ENCODE measurements at regions not wholly inside any gene's neighbourhood (a gene's known extent, or its start where the extent isn't known, plus 50 kb on each side); places are given as distances from the start of the nearest gene placed in this dataset.

- DNase-seq: no peak
Observed at GRCh38 chr3:68148447-68148846, 494.0 kb upstream of the SUCLG2 start.

DNA sequence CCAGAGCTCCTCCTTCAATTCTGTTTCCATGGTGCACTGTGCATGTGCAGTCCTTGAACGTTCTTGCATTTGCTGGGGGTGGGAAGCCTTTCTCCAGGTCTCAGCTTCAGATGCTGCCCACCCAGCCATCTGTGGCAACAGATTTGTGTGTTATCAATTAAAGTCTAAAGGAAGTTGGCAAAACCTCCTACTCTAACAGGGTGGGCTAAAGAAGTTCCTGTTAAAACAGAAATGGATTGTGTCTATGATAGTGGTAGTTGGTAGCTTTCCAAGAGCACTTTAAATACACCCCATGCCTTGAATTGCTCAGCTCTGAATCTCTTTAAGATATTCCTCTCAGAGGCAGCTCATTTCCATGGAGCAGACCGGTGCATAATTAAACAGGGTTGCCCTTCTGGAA, 488.0 kb upstream of the SUCLG2 start:
- no peak for DNase-seq

DNA sequence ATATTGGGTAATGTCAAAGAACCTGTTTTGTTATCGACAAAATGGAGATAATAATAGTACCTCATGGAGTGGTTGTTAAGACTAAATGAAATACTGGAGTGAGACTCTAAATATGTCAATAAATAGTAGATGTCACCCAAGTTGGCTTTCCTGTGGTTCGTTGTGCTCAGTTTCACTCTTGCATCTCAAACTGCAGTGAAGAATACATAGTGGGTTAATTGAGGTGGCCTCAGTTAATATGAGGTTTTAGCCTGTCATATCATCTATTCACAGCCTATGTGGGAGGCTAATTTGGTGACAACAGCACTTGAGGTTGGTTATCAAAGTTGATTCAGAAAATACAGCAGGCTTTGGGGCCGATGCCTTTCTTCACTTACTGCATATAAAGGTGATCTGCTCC, 485.5 kb upstream of the SUCLG2 start:
- no peak for DNase-seq

GRCh38 chr3:68136411-68136810, 482.0 kb upstream of the SUCLG2 start:
- no peak for DNase-seq

DNA sequence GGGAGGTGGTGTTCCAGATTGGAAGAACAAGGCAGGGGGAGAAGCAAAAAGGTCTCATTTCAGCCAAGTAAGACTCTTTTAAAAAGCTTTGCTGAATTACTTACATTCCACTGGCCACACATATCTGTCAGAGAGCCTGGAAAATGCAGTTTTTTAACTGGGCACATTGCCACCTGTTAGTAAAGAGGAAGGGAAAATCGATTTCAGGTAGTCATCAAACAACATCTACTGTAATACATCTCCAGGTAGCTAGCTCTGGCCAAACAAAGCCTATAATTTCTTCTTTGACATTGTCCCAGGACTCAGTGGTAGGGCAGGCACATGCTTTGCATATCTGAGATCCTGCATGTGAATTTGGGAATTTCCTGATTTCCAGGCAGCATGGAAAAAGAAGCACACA, 480.7 kb upstream of the SUCLG2 start:
- no peak for DNase-seq

GRCh38 chr3:68129065-68129464, 474.7 kb upstream of the SUCLG2 start:
- DNase-seq: no peak

DNA sequence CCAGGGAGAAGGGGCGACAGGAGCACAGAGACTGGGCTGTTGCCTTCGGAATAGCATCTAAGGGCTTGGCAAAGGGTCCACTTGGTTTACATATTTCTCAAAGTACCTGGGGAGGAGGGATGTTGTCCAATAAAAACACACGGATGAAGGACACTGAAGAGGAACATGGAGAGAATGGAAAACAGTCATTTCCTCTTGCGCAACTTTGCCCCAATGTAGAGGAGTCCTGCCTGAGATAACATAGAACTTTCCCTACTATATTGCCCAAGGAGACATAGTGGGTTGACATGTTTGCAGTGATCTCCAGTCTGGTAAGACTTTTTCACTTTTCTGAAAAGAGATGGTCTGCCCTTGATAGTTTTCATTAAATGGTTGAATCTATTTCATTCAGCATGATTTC, 468.8 kb upstream of the SUCLG2 start:
- DNase-seq: no peak

DNA sequence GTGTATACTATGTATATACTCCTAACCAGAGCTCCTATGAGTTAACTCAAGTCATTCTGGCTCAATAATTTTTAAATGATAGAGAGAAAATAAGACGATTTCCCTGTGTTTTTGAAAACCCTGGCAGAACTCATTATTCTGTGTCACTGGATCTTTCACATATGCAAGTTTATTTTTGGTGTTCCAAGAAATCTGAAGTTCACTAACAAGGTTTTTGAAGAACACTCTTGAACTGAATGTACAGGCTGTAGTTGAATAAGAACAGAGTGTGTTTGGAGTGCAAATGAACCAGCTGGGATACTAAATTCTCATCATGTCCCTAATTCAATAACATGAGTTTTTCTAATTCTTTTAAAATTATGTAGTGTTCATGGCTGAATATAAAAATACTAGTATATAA, 466.9 kb upstream of the SUCLG2 start:
- no peak for DNase-seq

GRCh38 chr3:68116580-68116979, 462.2 kb upstream of the SUCLG2 start:
- no peak for DNase-seq

GRCh38 chr3:68103811-68104210, 449.4 kb upstream of the SUCLG2 start:
- no peak for DNase-seq

GRCh38 chr3:68090571-68090970, 436.2 kb upstream of the SUCLG2 start:
- no peak for DNase-seq

DNA sequence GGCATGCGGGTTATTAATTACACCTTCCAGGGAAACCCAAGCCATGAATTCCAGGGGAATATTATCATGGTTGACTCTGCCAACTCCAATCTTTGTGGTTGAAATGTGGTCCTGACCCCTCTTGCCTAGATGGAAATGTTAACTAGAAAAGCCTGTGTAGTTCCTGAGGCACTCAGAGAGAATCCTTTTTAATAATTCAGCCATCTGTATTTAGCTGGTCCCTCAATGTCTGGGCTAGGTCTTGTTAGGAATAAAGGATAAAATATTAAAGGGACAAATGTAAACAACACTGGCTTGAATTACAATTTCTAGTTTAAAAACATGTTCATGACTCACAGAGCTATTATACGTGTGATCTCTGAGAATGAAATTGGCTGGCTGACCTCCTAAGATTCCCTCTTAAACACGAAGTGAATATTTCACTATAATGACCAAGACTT, 435.2 kb upstream of the SUCLG2 start:
- DNase-seq: no peak

GRCh38 chr3:68088636-68089035, 434.2 kb upstream of the SUCLG2 start:
- no peak for DNase-seq

DNA sequence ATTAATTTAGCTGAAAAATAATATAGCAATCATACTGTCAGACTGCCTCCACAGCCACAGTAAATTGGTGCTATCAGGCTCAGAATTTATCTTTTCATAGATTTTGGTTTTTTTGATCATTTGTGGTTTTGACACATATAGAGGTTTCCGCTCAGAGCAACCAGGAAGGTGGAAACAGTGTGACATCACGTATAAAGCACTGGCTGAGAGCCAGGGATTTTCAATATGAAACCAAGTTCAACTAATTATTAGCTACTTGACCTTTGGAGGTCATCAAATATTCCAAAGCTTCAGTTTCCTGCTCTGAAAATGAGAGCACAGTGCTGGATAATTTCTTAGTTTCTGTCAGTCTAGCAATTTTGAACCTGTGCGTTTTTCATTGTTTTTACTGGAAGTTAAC, 433.8 kb upstream of the SUCLG2 start:
- DNase-seq: peak; percentile 82

- no peak for DNase-seq
Observed at GRCh38 chr3:68072062-68072461, 417.6 kb upstream of the SUCLG2 start.

GRCh38 chr3:68070186-68070585, 415.8 kb upstream of the SUCLG2 start:
- no peak for DNase-seq

- no peak for DNase-seq
Observed at GRCh38 chr3:68067314-68067713, 412.9 kb upstream of the SUCLG2 start.

GRCh38 chr3:68062926-68063325, 408.5 kb upstream of the SUCLG2 start:
- no peak for DNase-seq

GRCh38 chr3:68060910-68061309, 406.5 kb upstream of the SUCLG2 start:
- DNase-seq: no peak

DNA sequence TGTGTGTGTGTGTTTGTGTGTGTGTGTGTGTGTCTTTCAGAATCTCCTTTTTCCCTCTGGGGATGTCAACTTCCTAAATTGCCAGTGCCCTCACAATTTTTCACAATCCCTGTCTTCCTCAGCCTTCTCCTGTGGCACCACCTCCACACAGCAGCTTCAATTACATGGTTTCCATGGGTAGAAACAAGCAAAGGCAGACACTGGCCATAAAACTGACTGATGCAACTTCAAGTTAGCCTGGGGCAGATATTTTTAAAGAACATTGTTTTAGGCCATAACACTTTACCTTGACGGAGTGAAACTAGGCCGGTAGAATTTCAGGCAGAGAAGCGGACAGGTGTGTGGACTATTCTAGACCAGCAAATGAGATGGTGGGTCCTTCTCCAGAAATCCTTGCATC, 405.8 kb upstream of the SUCLG2 start:
- DNase-seq: no peak

DNA sequence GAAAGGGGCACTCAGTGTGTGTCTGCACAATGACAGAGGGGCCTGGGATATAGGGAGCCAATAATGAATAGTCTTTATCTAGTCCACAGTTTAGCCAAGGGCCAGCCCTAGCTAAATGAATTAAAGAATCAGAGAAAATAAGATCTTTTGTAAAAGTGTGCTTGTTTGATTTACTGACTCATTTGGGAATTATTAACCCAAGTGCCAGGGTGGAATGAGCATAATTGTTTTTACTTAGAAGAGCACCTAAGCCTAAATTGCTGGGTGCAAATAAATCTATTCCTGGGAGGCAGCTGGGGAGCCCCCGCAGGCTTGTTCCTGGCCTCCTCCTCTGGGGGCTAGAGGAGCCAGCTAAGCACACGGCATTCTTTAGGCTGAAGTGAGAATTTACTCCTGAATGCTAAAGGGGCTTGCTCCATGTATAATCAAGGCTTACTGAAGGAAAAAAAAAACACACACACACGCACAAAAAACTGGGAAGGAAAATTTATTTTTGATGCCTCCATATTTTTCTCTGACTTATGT, 405.3 kb upstream of the SUCLG2 start:
- no peak for DNase-seq

GRCh38 chr3:68057637-68058320, 403.4 kb upstream of the SUCLG2 start:
- DNase-seq: peak; percentile 83

GRCh38 chr3:68056556-68056955, 402.1 kb upstream of the SUCLG2 start:
- DNase-seq: no peak

DNA sequence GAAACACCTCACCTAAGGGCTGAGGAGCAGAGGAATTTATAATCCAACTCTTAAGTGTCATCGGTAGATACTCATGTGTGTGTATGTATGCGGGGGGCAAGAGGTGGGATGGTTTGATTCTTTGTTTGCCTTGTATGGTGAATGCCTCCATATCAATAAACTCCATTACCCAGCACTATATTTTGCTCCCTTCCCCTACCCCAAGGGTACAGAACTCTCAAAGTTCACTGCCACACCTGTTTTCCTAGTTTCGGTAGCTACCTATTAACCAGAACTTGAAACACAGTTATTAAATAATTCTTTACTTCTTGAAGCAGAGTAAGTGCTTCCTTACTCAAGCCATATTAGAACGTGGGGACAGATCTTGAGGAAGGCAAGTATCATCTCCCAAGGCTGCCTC, 400.8 kb upstream of the SUCLG2 start:
- DNase-seq: no peak

- DNase-seq: no peak
Observed at GRCh38 chr3:68049776-68050175, 395.4 kb upstream of the SUCLG2 start.
